ENCODE measurements at regions not wholly inside any gene's neighbourhood (a gene's known extent, or its start where the extent isn't known, plus 50 kb on each side); places are given as distances from the start of the nearest gene placed in this dataset.

GRCh38 chr1:177571076-177571475 is 398.8 kb downstream of the SEC16B start:
- no peak for DNase-seq (ENCODE audit: low spot score)

DNA sequence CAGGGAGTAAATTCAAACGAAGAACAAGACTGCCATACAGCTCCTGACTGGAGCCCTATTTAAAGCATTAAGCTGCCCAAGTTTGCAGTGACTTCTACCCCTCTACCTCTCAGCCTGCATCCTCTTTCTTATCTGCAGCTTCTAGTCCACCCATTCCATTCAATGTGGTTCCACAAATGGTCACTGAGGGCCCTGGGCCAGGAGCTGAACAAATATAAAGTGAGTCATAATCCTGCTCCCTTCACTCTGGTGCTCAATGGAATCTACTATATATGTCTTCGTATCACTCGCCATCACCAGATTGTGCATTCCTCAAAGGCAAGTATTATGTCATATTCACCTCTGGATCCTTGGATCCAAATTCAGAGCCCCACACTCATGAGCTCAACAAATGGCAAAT is 398.7 kb downstream of the BRINP2 start:
- DNase-seq (ENCODE audit: low spot score), result no peak

DNA sequence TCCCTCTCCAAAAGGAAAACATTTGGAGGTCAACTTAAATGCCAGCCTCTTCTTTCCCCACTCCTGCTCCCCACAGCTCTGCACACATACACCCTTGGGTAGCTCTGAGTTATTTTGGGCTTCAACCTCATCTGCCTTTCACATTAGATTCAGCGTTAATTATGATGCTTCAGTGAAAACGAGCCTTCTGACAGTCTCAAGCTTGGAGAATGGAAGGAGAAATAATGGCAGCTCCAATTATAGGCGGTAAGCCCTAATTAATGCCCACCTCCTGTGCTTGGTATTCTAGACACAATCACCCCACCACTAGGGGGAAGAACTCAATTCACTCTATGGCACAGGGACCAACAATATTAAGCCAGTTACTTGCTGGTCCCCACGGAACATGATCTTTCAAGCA is 397.9 kb downstream of the BRINP2 start:
- no peak for DNase-seq (ENCODE audit: low spot score)

DNA sequence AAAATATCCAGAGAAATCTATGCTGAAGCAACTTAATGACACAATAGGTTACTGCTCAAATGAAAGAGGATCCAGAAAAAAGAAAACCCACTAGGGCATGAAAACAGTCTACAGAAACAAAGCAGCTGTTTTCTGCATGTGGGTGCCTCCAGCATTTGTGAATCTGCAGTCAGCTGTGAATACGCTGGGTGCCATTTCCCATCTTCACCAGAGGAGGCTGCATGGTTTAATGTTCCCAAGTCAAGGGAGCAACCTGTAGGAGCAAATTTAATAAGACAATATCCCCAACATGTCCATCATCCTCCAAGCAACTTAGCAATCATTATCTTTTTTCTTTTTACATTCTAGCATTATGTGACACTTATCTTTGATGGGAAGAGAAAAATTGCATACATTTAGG is 396.6 kb downstream of the BRINP2 start:
- DNase-seq (ENCODE audit: low spot score), result peak; percentile 33

DNA sequence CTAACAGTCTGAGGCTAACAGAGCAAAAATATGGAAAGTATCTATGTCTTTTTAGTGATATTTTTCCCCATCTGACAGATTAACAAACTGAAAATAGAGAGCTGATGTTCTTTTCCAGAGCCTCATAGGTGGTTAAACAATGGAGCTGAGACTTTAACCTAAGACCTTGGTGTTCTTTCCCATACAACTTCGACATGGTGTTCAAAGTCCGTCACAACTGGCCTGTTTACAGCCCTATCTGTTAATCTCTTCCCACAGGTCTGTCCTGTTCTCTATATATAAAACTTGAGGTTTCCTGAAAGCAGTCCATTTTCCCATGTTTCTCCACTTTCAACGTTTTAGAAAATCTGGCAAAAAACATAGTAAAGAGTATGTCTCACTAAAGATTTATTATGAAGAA is 395.7 kb downstream of the BRINP2 start:
- no peak for DNase-seq (ENCODE audit: low spot score)

DNA sequence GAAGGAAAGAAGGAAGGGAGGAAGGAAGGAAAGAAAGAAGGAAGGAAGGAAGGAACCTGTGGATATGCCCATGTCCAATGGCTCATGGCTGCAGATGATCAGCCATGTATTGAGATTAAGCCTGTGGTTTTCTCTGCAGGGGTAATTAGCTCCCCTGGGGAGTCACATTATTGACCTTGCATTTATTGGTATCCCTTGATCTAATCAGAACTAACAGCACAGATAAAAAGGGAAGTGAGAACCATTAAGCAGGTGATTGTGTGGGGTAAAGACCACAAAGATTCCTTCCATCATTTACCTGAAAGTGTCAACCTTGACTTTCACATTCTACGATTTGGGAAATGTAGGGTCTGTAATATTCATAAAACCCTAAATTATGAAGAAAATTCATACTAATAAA is 390.7 kb downstream of the BRINP2 start:
- no peak for DNase-seq (ENCODE audit: low spot score)

DNA sequence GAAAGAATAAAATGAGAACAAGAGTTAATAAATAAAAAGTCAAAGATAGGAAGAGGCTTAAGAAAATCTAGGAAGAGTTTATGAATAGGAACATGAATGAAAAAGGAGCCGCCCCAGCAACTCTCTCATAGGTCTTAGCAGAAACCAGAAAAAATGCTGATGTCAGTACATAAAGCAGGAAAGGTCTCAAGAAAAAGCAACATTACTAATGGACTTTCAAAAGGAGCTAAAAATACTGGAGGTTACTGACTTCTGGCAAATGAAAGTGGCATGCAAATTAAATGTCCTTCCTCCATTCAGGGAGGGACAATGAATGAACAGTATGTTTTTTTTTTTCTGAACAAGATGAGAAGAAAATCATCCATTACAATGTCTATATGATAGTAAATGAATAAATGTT is 387.6 kb downstream of the BRINP2 start:
- no peak for DNase-seq (ENCODE audit: low spot score)

GRCh38 chr1:177556163-177556562 is 385.4 kb downstream of the BRINP2 start:
- DNase-seq (ENCODE audit: low spot score), result no peak

DNA sequence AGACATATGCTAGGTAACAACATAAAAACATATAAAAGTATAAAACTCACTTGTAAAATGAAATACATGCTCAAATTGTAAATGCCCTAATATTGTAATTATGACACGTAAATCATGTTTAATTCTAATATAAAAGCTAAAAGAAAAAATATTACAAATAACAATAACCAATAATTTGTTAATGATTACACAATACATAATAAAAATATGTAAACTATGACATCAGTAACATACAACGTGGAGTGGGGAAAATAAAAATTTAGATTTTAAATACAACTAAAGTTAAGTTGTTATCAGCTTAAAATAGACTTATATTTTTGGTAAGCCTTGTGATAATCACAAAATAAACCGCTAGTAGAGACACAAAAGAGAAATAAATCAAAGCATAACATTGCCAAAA is 376.4 kb downstream of the BRINP2 start:
- no peak for DNase-seq (ENCODE audit: low spot score)

DNA sequence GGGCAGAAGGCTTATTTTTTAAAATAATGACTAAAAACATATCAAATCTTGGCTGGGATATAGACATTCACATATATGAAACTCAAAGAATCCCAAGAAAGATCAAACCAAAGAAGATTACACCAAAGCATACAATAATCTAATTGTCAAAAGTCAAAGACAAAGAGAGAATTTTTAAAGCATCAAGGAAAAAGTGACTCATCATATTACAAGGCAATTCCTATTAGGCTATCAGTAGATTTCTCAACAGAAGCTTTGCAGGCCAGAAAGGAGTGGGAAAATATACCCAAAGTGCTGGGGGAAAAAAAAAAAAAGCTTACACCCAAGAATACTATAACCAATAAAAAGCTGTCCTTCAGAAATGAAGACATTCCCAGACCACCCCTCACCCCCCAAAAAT is 375.6 kb downstream of the BRINP2 start:
- no peak for DNase-seq (ENCODE audit: low spot score)

DNA sequence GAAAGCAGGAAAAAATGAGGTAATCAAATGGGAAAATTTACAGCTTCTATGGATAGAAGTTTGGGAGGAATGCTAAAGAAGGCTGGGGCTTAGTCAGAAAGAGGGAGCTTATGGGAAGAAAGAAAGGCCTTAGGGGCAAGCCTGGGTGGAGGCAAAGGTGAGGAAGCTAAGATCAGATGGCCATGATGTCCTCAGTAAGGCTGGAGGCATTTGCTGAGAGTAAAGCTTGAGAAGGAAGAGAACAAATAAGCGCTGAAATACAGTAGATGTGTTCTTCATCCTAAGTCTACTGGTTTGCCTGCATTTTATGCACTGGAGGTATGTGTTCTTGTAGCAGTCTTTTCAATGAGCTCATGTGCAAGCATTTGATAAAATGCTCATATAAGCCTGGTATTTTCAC is 355.4 kb downstream of the BRINP2 start:
- DNase-seq (ENCODE audit: low spot score), result no peak

DNA sequence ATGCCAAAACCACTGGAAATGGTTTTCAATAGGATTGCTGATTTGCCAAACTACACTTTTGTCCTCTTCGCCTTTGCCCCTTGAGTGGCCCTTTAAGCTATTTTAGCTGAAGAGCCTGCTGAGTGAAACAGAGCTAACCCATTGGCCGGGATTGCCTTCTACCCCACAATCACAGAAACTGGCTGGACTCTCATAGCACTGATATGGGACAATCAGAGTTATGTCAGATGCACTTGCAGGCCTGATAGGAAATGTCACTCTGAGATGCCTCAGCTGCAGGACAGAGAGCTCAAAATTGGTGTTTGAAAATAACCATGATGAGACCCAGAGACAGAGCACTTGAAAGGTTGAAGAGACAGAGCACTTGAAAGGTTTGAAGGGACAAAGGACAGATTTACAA is 354.4 kb downstream of the BRINP2 start:
- no peak for DNase-seq (ENCODE audit: low spot score)

DNA sequence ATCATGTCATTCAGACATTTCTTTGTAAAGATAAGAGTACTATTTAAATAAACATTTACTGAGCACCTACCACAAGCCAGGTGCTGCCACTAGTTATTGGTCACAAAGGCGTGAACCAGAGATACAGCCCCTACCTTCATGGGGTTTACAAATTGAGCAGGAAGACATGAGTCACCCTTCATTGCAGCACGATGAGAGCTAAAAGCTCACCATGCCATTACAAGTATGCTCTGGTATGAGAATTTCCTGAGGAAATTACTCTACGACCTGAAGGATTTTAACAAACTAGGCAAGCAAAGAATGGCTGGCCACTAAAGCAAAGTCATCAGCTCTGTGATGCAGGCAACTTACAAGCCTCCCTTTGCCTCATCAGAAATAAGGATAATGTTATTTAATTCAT is 346.8 kb downstream of the BRINP2 start:
- DNase-seq (ENCODE audit: low spot score), result peak; percentile 17

GRCh38 chr1:177514207-177514606 is 343.4 kb downstream of the BRINP2 start:
- no peak for DNase-seq (ENCODE audit: low spot score)

- no peak for DNase-seq (ENCODE audit: low spot score)
Observed at GRCh38 chr1:177511036-177511435, 340.3 kb downstream of the BRINP2 start.

DNA sequence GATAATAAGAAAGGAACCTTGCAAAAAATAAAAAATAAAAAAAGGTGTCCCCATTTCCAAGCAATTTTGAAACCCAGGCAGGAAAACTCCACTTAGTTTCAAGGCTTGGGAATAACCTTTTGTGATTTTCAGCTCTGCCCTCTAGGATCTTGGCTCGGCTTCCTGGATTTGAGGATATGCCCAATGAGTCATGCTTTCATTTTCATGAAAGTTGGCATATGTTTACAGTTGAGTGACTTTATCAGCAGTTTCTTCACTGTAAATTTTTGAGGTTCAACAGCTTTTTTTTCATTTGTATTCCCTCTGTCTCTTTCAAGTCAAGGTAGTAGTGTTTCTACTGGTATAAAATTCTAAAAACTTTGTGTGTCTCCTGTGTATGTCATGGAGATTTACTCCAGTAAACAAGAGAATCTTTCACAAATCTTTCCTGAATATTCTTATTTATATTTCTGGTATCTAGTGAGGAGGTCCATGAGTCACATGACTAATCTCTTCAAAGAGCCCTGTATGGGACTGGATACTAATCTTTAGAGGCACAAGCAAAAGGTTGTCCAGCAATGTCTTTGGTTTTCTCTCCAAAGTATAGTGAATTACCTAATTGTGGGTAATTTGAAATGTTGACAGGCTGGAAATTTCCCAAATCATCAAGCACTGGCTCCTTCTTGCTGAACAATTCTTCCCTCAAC is 335.3 kb downstream of the BRINP2 start:
- peak; percentile 14 for DNase-seq (ENCODE audit: low spot score)

DNA sequence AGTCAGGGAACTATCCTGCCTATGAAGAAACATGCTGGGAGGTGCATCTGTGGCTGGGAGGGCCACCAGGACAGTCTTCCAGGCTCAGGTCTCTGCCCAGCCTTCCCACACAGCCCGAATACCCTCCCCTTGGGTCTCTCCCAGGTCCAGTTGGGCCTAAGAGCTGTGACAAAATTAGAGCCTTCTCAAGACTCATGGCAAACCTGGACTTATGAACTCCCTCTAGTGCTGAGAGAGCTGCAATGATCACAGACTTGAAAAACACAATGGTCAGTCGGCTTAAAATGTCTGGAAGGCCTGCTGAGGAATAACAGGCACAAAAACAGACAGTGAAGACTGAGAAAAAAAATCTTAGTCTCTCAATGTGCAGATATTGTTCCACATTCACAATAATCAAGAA is 325.1 kb downstream of the BRINP2 start:
- DNase-seq (ENCODE audit: low spot score), result peak; percentile 1

- DNase-seq (ENCODE audit: low spot score), result no peak
Observed at GRCh38 chr1:177490786-177491185, 320.0 kb downstream of the BRINP2 start.

DNA sequence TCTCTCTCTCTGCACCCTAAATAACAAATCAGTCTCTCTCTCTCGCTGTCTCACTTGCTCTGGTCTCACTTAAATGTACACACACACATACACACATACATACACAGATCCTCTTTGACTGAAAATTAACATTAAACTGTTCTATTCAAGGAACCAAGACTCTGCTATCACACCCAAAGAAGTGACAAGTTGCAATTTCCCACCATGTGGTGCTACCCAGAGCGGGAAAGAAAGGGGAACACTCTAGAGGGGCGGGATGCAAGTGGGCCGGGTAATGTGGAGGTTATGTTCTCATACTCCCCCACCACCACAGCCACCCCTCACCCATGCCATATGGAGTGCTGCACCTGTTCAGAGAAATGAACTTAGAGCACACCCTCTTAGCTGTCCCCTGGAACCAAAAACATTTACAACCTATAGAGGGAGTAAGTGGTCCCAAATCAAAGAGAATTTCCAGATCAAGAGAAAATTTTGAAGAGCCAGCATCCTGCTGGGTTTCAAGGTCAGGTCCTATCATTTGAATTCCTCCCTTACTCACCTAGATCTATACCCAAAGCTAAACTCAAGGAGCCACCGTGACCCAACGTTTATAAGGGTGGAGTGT is 319.4 kb downstream of the BRINP2 start:
- DNase-seq (ENCODE audit: low spot score), result no peak

- no peak for DNase-seq (ENCODE audit: low spot score)
Observed at GRCh38 chr1:177488722-177489121, 318.0 kb downstream of the BRINP2 start.

- DNase-seq (ENCODE audit: low spot score), result no peak
Observed at GRCh38 chr1:177487481-177487880, 316.7 kb downstream of the BRINP2 start.

GRCh38 chr1:177480741-177481305 is 310.1 kb downstream of the BRINP2 start:
- DNase-seq (ENCODE audit: low spot score), result no peak

- no peak for DNase-seq (ENCODE audit: low spot score)
Observed at GRCh38 chr1:177479600-177479999, 308.8 kb downstream of the BRINP2 start.

DNA sequence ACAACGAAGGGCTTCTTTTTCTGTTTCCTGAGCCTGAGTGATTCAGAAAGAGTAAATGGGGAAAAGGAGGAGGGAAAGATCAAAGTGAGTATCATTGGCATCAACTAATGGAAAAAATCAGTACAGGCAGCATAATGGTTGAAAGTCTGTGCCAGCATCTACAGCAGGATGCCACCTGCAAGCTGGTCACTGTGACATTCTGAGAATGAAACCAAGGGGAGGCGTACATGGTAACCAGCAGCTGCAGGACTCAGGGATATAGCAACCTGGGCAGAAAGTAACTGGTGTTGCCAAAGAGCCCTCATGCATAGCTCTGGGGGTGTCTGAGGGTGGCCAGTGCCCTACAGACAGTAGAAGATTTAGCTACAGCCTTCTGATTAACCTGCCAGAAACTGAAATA is 305.9 kb downstream of the BRINP2 start:
- no peak for DNase-seq (ENCODE audit: low spot score)
